ENCODE measurements at regions not wholly inside any gene's neighbourhood (a gene's known extent, or its start where the extent isn't known, plus 50 kb on each side); places are given as distances from the start of the nearest gene placed in this dataset.

- TF ChIP-seq GATAD2B (conservative IDR thresholded peaks at IDR 0.05; ENCODE audit: low read depth), result no peak
- TF ChIP-seq REST (IDR thresholded peaks at IDR 0.05; ENCODE audit: low read depth, low read length), result no peak
- TF ChIP-seq ZNF592 (IDR thresholded peaks at IDR 0.05), result no peak
- no peak for TF ChIP-seq CTCF (IDR thresholded peaks at IDR 0.05 in 2 of 3, conservative IDR thresholded peaks at IDR 0.05 in 1 of 3; ENCODE audit: control insufficient read depth in 2 of 3, extremely low read depth in 1 of 3, insufficient read depth in 1 of 3, low read depth in 3 of 3, low read length in 3 of 3)
- TF ChIP-seq EP300 (IDR thresholded peaks at IDR 0.05; ENCODE audit: borderline replicate concordance in 1 of 2, control insufficient read depth in 1 of 2, low read depth in 2 of 2, low read length in 2 of 2), result no peak
- no peak for TF ChIP-seq SIN3A (IDR thresholded peaks at IDR 0.05; ENCODE audit: low read depth, low read length)
- TF ChIP-seq STAT3 (IDR thresholded peaks at IDR 0.05; ENCODE audit: low read depth, low read length), result no peak
- TF ChIP-seq CHD2 (IDR thresholded peaks at IDR 0.05; ENCODE audit: borderline replicate concordance, low read depth, low read length), result no peak
Measured at GRCh38 chr1:207214453-207214852, 107.0 kb upstream of the CD55 start.

Measured in GM12878 (cell line).